DMS114 treated with DMSO at 0.1 percent for 48 hours (cell line): ENCODE measurements at regions not wholly inside any gene's neighbourhood (a gene's known extent, or its start where the extent isn't known, plus 50 kb on each side); places are given as distances from the start of the nearest gene placed in this dataset.

ENCODE experiments used
- DNase-seq: peaks from one replicate; lab custom pipeline; 2025; ENCODE audit not compliant: unreplicated experiment; lab: John Stamatoyannopoulos, UW

DNA sequence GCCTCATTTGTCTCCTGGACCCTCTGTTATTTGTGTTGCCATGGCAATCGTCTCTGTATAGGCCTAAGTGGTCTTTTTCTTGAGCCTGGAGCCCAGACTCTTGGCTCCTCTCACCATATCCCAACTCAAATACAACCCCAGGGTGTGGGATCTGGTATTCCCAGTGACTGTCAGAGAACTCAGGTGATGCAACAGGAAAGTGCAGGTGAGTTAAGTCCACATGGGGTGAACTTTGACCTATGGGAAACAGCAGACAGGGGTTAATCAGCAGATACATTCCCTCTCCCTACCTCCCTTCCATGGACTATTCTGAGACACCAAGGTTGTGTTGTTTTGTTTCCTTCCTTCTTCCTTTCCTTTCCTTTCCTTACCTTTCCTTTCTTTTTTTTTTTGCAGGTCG, 130.9 kb upstream of the RPS6KA3 start:
- no peak for DNase-seq

DNA sequence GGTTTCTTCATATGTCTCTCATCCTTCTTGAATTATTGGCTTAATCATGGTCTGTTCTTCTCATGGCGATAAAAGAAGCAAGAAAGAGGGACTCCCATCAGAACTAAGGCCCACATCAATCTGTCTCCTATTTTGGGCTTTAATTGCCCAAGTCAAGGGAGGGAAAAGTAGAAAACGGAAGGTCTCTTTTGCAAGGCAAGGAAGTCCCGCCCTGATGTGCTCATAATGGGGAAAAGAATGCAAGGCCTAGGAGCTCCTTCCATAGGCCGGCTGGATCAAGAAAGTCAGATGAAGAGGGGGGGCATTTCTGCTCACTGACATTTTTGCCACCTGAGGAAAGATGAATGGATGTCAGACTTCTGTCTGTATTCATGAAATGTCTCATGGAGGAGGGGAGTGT, 127.7 kb upstream of the RPS6KA3 start:
- DNase-seq: no peak

DNA sequence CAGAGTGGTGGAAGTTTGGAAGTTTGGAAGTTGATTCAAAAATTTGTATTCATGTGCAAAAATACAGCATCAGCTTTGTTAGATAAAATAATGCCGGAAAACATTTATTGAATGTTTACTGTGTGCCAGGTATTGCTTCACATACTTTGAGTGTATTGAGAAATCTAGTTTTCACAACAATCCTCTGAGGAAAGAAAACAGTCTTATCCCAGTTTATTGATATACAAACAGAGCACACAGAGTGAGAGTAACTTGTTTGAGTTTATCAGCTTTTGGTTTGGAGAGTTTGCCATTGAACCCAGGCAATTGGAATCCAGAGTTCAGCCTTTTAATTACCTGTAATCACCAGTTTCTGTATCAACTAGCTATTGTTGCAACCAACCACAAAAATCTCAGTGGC, 127.2 kb upstream of the RPS6KA3 start:
- no peak for DNase-seq

DNA sequence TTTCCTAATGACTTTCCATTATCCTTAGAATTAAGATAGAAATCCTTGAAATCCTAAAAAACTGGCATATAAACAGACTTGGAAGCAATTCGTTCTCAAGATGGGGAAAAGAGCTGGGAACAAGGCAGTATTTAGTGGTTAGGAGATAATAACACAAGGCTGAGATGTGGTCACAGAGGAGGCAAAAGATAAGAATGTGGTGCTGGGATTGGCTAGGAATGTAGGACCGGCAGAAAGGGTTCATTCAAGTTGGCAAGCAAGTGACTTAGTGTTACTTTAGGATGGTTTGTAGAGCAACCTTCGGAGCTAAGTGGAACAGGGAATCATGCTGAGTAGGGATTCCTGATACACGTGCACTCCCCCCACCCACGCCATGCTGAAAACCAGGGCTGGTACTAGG, 121.9 kb upstream of the RPS6KA3 start:
- no peak for DNase-seq

DNA sequence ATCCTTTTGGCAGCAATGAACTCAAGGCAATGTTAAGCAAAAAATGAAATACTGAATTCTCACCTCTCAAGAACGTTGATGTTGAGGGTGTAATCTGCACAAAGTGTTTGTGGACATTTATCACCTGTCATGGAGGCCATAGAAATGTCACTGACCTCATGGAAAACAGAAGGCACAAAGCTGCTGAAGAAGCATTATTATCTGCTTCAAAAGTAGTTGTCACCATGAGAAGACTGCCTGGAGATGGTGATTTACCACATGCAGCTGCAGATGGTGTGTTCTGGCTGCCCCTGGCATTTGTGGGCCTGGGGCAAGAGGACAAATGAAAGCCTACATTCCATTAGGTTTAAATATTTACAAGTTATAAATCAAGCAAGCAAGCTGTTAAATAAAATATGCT, 116.8 kb upstream of the RPS6KA3 start:
- no peak for DNase-seq

DNA sequence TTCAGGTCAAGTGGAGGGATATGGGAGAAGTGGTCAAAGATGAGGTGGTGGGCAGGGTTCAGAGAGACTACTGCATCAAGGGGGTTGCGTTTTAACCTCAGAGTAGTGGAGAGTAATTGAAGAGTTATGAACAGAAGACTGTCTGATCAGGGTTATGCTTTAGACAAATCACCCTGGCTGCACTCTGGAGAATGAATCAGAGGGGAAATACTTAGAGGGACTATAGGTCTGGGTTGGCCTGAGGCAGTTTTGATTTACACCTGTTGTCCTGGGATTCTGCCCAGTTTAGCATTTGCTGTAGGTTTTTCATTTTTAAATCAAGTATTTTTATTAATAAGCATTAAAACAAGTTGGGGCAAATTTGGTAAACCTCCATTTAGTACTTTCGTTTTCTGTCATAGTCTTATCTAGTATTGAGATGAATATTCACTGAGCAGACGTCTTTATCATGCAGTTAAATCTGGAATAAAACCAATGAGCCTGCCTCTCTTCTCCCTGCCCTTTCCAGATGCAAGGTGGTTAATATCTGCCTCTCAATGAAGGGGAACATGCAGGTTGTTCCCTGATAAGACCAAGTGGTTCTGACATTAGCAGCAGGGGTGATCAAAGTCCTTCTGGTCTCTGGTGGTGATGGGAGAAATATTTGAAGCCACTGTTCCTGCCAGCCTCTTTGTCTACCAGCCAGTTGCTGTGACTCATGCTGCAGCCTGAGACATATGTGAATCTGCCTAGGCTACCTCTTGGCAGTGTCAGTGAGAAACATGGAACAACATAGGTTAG, 116.0 kb upstream of the RPS6KA3 start:
- DNase-seq: no peak

DNA sequence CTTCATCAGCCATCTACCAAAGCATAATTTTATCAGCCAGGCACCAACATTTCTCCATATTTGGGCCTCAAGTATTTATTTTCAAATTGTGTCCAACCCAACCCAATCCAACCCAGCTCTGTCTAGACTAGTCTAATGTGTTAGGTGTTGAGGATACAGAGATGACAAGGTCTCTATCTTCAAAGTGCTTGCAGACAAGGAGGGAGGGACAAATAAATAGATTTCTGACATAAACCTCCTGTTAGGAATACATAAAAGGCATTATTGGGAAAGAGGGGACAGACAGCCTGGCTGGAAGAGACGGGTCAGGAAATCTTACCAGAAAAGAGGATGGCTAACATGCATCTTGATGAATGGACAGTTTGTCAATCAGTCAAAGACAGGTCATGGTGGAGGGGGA, 115.4 kb upstream of the RPS6KA3 start:
- DNase-seq: no peak

DNA sequence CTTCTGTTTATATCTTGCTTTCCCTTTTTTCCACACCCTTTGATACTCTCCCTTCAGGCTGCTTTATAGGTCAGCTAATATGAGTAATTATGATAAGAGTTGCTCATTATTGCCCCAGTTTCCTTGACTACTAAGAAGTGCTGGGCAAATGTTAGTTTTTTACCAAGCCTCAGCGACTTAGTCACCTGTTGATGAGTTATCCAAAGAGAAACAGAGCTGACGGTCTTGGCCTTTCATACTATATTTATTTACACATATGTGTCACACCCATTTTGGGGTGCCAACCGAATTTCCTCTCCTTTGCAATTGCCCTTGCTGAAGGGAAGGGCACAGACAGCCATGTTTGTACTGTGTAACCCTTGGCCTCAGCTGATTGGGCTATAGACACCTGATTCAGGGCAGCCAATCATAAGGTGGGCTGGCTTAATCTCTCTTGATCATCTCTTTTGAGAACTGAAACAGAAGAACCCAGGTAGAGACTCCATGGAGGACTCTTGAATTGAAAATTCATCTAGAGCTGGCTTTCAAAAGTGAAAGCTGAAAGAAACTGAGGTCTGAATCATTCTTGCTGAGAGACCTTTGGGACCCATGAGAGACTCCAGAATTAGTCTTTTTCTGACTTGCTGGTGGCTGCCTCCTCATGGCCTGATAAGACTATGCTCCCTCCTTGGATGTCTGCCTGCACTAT, 111.7 kb upstream of the RPS6KA3 start:
- no peak for DNase-seq

DNA sequence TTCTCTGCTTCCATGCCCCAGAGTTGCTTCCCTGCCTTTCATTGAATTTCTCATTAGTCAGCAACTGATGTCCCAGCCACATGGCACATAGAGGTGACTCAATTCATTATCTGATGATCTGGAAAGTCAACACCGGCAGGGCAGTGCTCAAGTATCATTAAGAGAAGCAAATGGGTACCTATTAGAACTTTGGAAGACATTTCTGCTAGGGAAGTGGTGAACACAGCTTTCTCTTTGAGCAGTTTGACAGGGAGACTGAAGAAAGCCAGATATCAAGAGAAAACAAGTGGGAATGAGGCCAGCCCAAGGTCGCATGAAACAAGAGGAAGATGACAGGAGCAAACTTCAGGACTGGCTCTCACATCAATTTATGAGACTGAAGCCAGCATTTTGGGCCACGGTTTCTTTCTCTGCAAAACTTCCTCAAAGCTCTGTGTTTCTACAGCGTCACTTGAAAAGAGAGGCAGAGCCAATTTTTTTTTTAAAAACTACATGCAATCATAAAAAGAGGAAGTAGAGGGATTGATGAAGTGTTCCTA, 108.3 kb upstream of the RPS6KA3 start:
- no peak for DNase-seq

DNA sequence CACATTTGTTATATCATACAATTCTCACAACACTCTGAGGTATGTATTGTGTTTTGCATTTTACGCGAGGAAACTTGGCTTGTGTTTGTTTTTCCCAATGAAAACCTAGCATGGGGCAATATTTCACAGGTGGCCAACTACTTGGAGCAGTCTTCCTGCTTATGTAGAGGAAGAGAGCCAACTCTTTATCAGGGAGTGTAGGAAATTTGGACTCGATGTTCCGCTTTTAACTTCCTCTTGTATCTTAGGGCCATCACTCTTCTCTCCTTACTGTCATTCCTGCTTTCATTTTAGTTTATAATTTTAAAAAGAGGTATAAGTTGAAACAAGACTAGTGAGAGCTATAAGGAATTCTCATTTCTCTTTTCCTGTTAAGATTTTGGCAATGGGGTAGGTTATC, 107.7 kb upstream of the RPS6KA3 start:
- no peak for DNase-seq

DNA sequence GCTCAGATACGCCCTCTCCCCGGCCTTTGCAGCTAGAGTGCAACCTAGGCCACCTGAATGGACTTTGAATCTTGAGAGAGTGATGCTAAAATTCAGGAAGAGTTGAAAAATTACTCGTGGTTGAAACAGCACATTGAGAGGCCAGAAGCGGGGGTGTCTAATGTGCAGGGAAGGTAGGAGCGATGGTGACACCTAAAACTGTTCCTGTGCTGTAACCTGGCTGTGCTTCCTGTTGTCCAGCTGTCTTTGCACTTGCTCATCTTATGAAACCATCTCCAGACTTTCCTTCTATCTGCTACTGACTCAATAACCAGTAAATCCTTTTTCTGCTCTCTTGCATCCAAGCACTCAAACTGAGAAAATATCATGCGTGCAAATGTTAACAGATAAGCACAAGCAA, 106.4 kb upstream of the RPS6KA3 start:
- DNase-seq: no peak

DNA sequence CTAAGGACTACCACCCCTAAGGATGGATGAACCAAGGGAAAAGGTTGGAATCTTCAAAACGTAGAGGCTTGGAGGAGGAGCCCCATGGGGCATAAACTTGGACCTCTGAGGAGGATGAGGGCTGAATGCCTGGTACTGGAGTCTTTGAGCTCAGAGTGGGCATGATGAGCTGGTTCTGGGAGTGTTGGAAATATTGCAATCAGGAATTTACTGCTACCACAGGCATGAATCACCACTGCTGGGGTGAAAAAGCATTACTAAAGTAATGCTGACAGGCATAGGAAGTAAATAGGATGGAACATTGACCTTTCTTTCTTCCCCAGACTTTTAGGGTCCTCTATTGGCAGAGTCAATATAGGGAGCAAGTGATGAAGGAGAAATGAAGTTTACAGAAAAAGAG, 105.8 kb upstream of the RPS6KA3 start:
- DNase-seq: no peak

DNA sequence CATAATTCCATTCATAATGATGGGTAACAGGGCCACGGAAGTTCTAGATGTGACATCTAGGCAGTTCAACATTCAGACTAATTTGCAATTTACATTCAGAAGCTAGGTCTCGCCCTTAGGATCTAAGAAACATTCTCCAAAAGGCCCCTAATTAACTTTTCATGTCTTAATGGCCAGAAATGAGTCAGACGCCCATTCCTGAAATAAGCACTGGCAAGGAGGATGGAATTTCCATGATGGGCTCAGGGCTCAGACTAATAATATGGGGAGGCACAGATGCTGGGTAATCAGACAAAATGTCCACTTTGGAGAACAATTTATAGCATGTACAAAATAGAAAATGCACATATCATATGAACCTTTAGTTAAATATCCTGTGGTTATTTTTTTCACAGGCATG, 102.8 kb upstream of the RPS6KA3 start:
- no peak for DNase-seq

DNA sequence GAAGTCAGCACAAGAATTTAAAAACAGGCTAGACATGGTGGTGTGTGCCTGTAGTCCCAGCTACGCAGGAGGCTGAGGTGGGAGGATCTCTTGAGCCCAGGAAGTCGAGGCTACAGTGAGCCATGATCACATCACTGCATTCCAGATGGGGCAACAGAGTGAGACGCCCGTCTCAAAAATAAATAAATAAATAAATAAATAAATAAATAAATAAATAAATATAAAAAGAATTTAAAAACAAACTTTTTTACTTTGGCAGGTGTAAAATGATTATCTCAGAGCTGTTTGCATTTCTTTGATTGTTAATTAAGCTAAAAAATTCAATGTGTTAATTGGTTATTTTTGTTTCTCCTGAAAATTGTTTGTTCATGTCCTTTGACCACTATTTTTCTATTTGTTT, 97.5 kb upstream of the RPS6KA3 start:
- DNase-seq: no peak

DNA sequence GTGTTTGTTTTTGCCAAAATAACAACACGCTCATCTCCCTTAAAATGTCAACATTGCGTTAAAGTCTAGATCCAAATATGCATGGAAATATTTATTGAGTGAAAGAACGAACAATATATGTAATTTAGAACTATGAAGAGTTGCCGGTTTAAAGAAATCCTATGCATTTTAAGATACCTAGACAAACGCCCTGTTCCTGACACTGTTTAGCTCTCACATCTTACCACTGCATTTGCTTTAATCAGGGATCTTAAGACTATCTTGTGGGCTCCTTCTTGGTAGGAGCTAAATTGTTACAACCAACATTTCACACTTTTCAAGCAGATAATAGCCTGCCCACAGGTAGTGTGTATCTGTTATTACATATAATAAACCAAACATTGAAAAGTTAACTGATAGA, 96.6 kb upstream of the RPS6KA3 start:
- DNase-seq: no peak

DNA sequence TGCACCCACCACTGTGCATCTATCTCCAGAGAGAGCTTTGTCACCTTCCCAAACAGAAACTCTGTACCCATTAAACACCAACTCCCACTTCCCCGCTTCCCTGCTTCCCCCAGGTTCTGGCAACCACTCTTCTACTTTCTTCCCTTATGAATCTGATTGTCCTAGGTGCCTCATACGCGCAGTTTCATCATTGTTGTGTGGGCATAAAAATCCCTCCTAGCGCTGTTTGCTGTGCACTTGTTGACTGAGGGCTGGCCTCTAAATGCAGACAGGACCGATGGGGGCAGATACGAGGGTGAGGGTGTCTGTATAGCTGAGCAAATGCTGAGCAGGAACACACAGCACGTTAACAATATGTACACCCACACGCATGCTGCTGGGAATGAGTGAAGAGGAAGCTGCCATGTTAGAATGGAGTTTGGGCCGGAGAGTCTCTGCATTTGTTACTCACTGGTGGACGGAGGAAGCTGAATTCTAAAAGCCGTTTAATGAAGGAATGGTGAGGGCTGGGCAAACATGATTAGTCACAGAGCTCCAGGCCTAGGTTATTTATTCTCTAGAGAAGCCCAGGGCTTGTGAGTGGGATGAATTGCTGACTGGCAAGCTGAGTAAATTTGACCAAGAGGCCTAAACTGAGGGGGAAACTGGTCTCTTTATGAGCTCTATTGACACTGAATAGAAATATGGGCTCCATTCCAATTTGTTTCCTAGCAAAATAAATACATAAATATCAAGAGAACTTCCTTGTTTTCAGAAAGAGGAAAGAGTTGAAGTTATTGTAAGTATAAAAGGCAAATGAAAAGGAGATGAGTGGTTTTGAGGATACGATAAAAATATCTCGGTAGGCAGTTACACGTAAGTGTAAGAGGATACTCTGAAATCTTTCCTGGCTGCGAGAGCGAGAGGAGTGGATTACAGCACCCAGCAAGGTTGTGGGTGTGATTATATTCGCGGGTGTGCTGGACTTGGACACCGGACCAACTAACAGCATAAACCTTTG, 95.9 kb upstream of the RPS6KA3 start:
- no peak for DNase-seq

DNA sequence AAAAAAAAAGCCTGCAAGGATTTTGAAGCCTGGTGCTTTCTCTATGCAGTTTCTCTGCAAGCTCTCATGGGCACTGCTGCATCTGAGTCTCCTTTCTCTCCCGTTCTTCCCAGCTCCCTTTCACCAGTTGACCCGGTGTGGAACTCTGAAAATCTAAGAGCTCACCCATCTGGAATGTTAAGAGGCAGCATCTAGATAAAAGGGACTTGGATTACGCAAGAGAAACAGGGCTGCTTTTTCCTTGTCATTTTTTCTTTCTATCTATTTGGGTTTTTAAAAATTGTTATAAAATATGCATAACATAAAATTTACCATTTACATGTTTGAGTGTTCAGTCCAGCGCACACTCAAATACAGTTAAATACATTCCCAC, 95.2 kb upstream of the RPS6KA3 start:
- DNase-seq: no peak

DNA sequence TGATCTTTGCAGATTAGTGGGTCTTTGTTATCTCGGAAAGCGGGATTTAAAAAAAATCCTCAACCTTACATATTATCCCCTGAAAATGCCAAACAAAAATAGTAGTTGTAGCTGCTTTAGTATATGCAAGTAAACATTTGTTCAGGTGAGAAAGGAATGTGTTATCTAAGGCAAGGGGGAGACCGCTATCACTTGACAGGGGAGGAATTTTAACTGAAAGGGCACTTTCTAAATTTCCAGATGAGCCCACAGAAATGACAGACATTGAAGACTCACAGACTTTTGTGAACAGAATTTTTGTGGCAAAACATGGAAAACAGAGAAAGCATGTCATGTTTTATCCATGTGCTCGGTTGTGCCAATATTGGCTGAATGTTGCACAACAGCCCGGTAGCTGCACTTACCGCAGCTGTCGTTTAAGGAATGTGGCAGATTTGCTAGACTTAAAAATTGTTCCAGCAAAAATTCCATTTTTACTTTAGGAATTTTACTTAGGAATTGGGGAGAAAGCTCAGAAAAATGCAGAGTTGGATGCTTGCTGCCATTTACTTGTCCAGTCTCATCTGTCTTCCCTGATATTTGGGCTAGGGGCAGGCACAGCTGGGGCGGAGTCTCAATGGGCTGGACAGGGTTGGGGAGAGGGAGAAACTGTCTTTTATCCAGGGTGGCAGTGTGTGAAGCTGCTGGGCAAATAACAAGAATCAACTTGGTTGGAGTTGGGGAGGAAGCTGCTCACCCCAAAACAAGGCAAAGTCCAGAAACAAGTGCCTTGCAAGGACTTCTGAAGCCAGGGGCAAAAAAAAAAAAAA, 94.6 kb upstream of the RPS6KA3 start:
- no peak for DNase-seq

DNA sequence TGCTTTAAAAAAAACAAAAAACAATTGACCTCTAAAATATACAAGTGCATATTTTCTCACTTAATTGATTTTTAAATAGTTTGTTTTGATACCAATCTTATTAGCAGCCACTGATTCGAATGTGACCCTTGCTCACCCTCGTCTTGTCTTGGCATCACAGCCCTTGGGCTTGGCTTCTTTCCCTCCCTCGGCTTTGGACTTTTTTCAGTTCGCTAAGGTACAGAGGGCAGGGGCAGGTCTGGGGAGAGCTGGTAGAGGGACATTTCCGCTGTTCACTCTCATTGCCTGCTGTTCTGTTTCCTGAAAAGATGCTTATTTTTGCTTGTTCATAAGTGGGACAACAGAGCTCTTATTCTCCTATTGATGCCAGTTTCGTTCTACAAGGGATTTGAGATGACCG, 88.5 kb upstream of the RPS6KA3 start:
- no peak for DNase-seq

DNA sequence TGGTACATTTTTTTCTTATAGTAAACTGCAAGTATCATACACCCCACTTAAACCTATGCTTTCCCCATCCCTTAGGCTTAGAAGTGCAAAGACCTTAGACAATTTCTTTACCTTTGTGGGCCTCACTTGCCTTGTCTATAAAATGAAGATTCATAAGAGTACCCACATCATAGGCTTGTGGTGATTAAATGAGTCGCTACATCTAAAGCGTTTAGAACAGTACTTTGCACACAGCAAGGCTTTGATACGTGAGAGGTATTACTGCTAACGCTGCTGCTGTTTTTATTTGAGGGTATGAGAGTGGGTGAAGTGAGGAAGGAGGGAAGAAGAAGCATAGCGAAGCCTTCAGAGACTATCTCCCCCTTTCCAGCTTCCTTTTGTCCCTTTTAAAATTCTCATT, 87.8 kb upstream of the RPS6KA3 start:
- DNase-seq: no peak

DNA sequence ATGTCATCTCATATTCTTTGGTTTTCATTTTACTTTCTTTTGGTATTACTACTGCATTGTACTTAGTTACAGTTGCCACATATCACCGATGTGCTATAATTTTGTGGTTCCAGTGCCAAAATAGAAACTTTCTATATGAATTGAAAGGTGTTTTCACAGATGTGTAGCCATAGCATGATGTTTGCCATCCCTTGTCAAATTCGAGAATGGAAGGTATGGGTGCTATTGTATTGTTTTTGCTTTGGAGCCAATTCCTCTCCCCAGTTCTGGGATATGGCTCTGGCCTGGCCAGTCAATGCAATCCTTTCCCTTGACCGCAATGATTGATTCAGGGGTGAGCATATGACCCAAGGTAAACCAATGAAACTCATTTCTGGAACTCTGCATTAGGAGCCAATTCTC, 86.2 kb upstream of the RPS6KA3 start:
- no peak for DNase-seq
